DLD1 (cell line): ENCODE measurements at regions not wholly inside any gene's neighbourhood (a gene's known extent, or its start where the extent isn't known, plus 50 kb on each side); places are given as distances from the start of the nearest gene placed in this dataset.
"Not testable (repeated sequence)": the region's sequence is repeated elsewhere in the genome, so short reads cannot be mapped to it uniquely, and the experiment has no call there.

Experiments
- in situ Hi-C: cut with HindIII; loops from 2 replicates; pipeline ENCODE4 v1.10.0; 2017; ENCODE audit warnings: low sequenced_read_pairs

- in situ Hi-C loops = no loop called here
Measured at GRCh38 chr5:50898966-50899365, 232.5 kb downstream of the PARP8 start.

- in situ Hi-C loops = no loop called here
Measured at GRCh38 chr5:50900952-50901510, 234.6 kb downstream of the PARP8 start.

GRCh38 chr5:50903651-50904050 lies 237.2 kb downstream of the PARP8 start:
- in situ Hi-C loops = no loop called here

GRCh38 chr5:50905996-50906570 lies 239.6 kb downstream of the PARP8 start:
- in situ Hi-C loops = no loop called here

GRCh38 chr5:50920160-50920559 lies 253.7 kb downstream of the PARP8 start:
- in situ Hi-C loops = not testable (repeated sequence)

DNA sequence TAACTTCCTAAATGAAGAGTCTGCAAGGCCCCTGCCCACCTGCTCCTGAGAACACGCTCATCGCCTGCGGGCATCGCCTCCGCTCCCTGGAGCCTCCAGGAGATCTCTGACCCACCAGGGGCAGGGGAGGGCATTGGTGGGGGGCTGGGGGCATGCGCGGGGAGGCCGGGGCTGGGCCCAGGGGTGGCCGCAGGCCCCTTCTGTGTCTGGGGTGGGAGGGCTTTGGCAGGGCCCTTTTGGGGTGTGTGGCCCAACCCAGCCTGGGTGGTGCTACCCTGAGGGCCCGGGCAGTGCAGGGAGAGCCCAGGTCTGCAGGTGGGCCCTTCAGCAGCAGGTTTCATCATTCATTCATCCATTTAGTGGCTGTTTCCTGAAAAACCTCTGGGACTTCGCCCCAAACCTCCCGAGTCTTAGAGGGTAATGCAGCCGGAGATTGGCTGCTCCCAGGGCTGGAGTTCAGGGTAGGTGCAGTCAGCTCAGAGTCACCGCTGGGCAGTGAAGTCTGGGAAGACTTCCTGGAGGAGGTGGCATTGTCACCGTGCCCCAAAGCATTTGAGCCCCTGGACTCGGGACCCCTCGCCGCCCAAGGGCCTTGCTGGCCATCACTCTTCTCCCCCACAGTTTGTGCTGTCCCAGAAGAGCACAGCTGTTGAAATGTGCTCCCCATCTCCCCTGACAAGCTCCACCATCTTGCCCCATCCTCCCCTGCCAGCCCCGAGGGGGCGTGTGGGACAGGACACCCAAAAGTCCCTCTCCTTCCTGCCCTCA lies 255.1 kb downstream of the PARP8 start:
- in situ Hi-C loops = no loop called here

GRCh38 chr5:50922134-50922941 lies 255.9 kb downstream of the PARP8 start:
- in situ Hi-C loops = not testable (repeated sequence)

GRCh38 chr5:50922942-50923767 lies 256.7 kb downstream of the PARP8 start:
- in situ Hi-C loops = no loop called here

GRCh38 chr5:50923768-50924494 lies 257.5 kb downstream of the PARP8 start:
- in situ Hi-C loops = no loop called here

DNA sequence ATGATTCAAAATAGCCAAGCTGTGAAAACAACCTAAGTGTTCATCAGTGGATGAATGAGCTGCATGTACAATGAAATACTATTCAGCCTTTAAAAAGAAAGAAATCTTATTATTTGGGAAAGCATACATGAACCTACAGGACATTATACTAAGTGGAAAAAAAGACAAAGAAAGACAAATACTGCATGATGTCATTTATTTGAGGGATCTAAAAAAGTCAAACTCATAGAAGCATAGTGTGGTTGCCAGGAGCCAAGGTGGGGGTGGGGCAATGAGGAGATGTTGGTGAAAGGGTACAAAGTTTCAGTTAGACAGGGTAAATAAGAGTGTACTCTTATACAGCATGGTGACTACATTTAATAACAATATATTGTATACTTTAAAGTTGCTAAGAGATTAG lies 261.5 kb downstream of the PARP8 start:
- in situ Hi-C loops = no loop called here

DNA sequence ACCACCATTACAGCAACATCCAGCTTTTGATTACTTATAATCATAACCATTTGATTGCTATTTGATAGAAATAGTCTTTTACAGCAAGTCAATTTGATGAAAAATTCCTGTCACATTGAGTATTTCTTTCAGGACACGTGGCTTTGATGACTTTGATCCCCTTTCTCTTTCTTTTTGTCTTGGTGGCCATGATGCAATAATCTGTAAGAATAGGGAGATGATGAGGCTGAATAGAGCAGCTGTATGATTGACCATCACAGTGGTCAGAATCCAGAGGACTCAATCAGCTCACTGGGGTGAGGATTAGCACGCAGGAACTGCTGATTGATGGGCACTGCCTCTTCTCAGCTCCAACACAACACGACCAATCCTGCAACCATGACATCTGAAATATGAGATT lies 262.7 kb downstream of the PARP8 start:
- in situ Hi-C loops = no loop called here

DNA sequence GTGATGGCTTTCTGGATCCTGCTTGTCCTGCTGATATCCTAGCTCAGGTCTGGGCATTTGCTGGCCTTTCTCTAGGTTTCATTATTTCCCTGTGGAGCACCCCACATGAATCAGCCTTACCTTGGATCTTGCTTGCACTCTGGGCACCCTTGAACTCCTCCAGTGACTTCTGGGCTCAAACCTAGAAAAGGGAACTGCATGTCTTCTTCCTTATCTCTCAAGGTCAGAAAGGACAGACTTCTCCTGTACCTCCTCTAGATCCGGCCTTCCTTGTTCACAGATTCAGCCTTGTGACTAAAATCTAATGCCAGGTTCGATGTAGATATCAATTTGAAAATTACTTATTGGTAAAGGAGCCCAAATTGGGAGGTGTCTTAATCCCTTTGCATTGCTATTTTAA lies 267.9 kb downstream of the PARP8 start:
- in situ Hi-C loops = no loop called here

DNA sequence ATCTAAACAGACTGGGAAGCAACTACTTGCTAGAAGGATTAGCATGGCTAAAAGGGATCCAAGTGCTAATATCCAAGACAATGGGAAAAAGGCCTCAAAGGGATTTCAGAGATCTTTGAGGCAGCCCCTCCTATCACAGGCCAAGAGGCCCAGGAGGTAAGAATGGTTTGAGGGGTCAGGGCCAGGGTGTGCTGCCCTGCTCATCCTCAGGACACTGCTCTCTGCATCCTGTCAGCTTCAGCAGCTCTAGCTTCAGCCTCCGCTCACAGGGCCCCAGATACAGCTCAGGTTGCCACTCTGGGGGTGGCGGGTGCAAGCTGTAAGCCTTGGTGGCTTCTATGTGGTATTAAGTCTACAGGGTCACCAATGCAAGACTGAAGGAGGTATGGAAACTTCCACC lies 278.7 kb downstream of the PARP8 start:
- in situ Hi-C loops = no loop called here

- in situ Hi-C loops = no loop called here
Measured at GRCh38 chr5:50947906-50948683, 281.7 kb downstream of the PARP8 start.

- in situ Hi-C loops = loop anchor here (25.0 kb wide), 1 partner anchor 1009 kb away; no protein-coding TSS in a partner anchor
Measured at GRCh38 chr5:50953290-50953689, 286.9 kb downstream of the PARP8 start.

DNA sequence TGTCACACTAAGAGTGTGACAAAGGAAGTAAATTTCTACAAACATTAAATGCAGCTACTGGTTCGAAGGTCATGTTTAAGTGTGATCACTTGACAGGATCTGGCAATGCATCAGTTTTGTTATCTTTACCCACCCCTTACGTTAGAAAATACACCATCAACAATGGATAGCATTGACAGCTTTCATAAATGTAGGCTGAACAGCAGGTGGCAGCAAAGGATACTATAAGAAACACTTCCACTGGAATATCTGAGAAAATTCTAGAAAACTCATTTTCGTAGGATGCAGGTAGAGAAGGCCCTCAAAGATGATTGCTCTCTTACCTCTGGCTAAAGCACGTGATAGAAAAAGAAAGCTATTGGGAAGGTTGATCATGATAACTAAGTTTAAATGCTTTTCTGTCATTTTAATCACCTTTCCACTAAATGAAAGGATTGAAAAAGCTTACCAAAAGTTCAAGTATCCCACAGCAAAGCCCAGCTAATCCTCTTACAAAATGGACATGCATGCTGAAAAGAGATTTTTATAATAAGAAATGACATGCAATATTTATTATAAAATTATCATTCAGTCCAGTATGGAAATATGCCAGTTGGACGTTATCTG lies 292.5 kb downstream of the PARP8 start:
- in situ Hi-C loops = loop anchor here (25.0 kb wide), 1 partner anchor 1003 kb away; no protein-coding TSS in a partner anchor

GRCh38 chr5:50962934-50963872 lies 296.8 kb downstream of the PARP8 start:
- in situ Hi-C loops = loop anchor here (10.0 to 25.0 kb wide), 2 partner anchors 999 to 1692 kb away; no protein-coding TSS in a partner anchor
